Midbrain (tissue), 1 donor: ENCODE measurements at regions not wholly inside any gene's neighbourhood (a gene's known extent, or its start where the extent isn't known, plus 50 kb on each side); places are given as distances from the start of the nearest gene placed in this dataset.
"Not testable (repeated sequence)": the region's sequence is repeated elsewhere in the genome, so short reads cannot be mapped to it uniquely, and the experiment has no call there.

Experiments
- DNase-seq: peaks from one replicate; lab custom pipeline; 2025; lab: John Stamatoyannopoulos, UW

DNA sequence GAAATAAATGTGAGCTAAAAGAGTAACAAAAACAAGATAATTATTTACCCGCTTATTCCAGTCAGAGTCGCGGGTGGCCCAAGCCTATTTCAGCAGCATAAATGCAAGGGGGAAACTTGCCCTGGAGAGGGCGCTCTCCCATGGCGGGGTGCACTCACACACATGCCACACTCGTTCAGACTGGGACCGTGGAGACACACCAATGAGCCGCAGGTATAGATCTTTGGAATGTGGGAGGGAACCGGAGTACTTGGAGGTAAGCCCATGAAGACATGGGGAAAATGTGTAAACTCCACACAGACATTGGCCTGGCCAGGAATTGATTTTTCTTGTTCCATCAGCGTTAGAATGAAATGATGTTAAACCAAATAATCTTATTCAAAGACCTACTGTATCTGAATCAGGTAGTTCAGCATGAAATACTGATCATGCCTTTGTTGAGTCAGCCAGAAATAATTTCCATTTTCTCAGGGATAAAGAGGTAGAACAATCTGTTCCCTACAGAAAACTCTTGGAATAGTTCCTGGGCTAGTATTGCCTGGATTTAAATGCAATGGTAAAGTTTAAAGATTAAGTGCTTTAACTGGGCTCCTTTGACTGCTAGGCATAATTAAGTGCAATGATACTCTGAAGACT, 191.5 kb downstream of the MCHR2 start:
- DNase-seq = no peak

GRCh38 chr6:99808992-99809391, 185.0 kb downstream of the MCHR2 start:
- DNase-seq = no peak

DNA sequence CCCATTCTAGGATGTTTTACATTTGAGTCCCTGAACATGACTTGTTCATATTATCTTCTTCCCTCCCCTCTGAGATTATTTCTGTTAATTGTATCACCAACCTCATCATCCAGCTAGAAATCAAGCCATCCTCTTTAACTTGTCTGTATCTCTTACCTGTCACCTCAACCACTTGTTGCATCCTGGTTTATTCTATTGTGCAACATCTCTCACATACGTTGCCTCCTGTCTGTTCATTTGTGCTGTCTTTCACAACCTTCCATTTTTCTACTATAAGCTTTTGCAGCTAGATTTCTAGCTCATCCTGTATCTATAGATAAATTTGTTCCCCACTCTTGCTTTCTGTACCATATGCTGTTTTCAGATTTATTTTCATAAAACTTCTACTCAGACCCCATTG, 183.7 kb downstream of the MCHR2 start:
- DNase-seq = no peak

DNA sequence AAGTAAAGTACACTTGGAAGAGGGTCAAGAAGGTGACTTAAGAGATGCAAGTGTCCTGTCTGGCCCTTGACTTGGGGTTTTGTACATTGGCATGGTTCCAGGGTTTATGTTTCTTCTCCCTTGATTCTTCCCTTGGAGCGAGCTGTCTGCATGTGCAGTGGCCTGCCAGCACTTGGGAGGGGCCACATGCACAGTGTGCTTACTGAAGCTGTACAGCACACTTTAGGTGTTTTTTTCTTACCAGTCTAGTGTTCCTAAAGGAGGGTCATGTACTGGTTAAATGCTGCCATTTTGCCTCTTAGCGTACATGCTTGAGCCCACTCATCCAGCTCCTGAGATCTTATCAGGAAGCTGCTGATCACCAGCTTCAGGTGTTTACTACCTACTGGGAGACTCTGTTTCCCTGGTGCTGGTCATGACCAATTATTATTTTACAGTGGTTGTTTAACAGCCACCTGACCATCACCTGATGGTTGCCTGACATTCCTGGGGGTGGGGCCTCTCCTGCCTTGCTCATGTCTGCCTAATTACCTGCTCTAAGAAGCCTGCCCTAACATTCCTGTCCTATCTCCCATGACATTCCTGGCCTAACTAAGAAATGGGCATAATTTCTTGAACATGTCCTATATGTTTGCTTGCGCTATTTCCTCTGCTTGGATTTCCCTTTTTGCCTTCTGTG, 182.9 kb downstream of the MCHR2 start:
- no peak for DNase-seq

- no peak for DNase-seq
These were observed 182.4 kb downstream of the MCHR2 start for GRCh38 chr6:99811636-99812035.

- DNase-seq = no peak
These were observed 180.5 kb downstream of the MCHR2 start for GRCh38 chr6:99813565-99813964.

- DNase-seq = no peak
These were observed 179.6 kb downstream of the MCHR2 start for GRCh38 chr6:99814230-99814928.

DNA sequence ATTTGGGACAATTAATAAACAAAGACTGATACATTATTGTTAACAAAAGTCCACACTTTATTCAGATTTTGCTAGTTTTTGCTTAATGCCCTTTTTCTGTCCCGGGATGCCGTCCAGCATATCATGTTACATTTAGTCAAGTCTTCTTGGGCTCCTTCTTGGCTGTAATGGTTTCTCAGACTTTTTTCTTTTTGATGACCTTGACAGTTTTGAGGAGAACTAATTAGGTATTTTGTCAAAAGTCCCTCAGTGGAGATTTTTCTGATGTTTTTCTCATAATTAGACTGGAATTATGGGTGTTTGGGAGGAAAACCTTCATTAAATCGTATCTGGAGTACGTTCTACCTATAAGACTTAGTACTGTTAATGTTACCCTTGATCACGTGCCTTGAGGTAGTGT, 177.2 kb downstream of the MCHR2 start:
- DNase-seq = no peak

DNA sequence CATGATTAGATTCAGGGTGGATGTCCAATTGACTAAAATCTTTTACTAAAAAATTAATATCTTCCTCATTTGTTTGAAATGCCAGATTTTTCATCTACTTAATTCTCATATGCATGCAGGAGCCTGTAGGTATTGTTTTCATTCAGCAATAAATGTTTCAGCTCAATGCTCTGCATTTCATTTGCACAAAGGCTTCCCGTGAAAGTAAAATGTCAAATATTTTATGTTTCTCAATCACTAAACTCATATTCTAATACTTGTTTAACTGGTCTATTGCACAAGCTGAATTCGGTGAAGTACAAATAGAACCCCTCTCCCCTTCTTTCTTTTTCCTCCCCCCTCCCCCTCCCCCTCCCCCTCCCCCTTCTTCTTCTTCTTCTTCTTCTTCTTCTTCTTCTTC, 175.9 kb downstream of the MCHR2 start:
- no peak for DNase-seq

DNA sequence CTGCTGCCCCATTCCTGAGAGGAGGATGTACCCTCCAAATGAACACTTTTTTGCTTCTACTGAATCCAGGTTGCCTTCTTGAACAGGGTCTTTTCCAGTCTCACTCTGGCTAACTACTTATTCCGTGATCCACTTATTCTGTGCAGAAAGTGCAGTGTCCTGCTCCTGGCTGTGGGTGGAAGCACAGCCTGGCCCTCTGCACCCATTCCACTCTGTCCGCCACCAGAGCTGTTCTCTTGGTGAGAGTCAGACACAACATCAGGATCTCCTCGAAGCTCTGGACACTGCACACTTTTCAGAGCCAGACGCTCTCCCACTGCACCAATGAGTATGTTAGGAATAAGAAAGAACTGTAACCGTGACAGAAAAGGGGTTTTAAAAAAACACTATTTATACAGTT, 174.2 kb downstream of the MCHR2 start:
- DNase-seq = no peak

DNA sequence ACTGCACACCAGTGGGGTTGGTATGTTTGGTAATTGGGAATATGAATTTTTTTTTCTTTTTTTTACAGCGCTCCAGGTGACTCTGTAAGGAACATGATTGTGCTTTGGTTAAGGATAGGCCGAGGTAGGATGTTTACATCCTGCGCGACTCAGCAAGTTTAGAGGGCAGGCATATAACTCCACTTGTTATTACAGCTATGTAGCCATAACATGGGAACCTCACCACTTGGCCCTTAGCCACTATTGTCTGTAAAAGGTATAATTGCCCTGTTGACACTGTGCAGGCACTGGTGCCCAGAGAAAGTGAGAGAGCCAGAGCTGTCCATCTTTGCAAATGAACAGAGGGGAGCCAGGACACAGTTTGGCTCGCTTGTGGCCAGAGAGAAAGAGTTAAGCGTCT, 172.9 kb downstream of the MCHR2 start:
- DNase-seq = no peak

DNA sequence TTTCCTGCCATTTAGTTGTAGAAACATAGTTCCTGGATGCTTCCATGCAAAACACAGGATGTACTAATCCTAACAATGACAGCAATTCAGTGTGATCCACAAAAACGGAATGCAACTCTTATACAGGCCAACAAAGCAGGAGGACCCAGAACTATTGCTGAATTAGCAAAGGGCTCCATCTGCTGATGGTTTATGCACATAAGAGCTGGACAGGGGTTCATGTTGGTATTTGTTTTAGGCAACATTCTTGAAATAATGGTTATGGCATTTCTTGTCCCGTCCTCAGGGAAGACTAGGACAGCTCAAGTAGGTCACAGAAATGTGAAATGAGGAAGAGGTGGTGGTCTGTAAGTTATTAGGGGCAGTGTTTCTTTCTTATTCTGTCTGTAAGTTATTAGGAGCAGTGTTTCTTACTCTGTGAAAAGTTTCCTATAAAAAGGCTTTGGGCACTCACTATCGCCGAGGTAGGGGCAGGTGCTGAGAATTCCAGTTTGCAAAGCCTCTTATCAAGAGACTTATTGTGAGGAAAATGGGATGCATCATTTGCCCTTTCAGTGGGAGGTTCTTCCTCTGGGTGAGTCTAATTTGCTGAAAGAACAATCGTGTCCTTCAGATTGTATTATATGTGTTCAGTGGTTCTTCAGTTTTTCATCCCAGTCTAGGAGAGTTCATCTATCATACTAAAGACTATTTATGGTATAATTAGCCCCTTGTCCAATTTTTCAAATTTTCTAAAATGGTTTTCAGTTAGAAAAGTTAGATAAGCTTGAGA, 171.1 kb downstream of the MCHR2 start:
- peak; percentile 30 for DNase-seq

GRCh38 chr6:99823513-99824235, 170.3 kb downstream of the MCHR2 start:
- not testable (repeated sequence) for DNase-seq

- no peak for DNase-seq
These were observed 161.0 kb downstream of the MCHR2 start for GRCh38 chr6:99833034-99833433.

- DNase-seq = no peak
These were observed 157.6 kb downstream of the MCHR2 start for GRCh38 chr6:99836471-99836870.

DNA sequence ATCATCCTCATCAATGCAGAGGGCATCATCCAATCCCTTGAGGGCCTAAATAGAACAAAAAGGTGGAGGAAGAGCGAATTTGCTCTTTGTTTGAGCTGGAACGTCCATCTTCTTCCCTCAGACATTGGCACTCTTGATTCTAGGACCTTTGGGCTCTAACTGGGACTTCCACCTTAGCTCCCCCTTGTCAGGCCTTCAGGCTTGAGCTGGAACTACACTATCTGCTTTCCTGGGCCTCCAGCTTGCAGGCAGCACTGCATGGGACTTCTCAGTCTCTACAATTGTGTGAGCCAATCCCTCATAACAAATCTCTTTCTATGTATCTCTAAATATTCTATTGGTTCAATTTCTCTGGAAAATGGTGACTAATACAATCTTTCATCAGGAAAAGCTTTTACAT, 155.4 kb downstream of the MCHR2 start:
- DNase-seq = no peak

DNA sequence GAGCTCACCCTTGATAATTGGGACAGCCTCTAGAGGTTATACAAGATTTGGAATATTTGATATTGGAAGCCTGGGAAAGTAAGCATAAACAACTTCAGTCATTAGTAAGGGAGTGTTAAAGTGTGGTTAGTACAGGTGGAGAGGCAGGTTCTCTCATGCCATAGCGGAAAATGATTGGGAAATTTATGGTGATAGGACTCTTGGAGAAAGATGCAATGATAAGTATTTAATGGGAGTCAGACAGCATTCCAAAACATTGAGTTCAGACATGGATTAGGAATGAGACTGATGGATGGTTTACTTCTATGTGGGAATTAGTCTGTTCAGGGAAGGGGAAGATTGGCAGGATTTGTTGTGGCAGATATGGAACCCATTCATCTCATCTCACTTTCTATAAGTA, 152.7 kb downstream of the MCHR2 start:
- DNase-seq = no peak

- DNase-seq = no peak
These were observed 148.0 kb downstream of the MCHR2 start for GRCh38 chr6:99846006-99846405.

- DNase-seq = no peak
These were observed 143.2 kb downstream of the MCHR2 start for GRCh38 chr6:99850841-99851240.

GRCh38 chr6:99852031-99852430, 142.0 kb downstream of the MCHR2 start:
- no peak for DNase-seq

DNA sequence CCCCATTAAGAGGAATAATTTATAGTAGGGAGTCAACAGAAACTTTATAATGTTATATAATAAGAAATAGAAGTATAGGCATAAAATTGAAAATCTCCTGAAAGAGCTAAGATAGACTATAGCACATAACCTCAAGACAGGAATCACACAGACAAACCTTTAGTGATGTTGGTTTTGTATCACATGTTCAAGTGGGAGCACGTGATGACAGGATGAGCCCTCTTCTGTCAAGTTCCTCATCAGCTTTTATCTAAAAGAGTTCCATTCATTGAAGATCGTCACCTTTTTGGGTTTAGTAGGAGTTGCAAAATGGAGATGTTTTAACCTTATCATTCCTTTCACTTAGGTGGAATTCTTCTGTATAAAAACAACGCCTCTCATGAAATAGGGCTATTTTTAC, 127.0 kb downstream of the MCHR2 start:
- DNase-seq = no peak
